ENCODE measurements at regions not wholly inside any gene's neighbourhood (a gene's known extent, or its start where the extent isn't known, plus 50 kb on each side); places are given as distances from the start of the nearest gene placed in this dataset.

- no peak for TF ChIP-seq SMAD1 (CRISPR knock-in tag; IDR thresholded peaks at IDR 0.05; ENCODE audit: borderline replicate concordance, low read depth)
- TF ChIP-seq ZNF629 (CRISPR knock-in tag; conservative IDR thresholded peaks at IDR 0.05): peak; percentile 51
- no peak for TF ChIP-seq ZBTB14 (CRISPR knock-in tag; IDR thresholded peaks at IDR 0.05)
- no peak for TF ChIP-seq SMARCC2 (IDR thresholded peaks at IDR 0.05)
- TF ChIP-seq ZNF205 (CRISPR knock-in tag; IDR thresholded peaks at IDR 0.05): peak; percentile 63; the same call in 1 of the 2 replicates
- TF ChIP-seq ZNF326 (CRISPR knock-in tag; IDR thresholded peaks at IDR 0.05; ENCODE audit: borderline replicate concordance): no peak
- TF ChIP-seq CREBL2 (CRISPR knock-in tag; IDR thresholded peaks at IDR 0.05; ENCODE audit: borderline replicate concordance): no peak
- TF ChIP-seq ZNF17 (CRISPR knock-in tag; IDR thresholded peaks at IDR 0.05): no peak
- peak; percentile 62 for TF ChIP-seq BORCS8-MEF2B (CRISPR knock-in tag; IDR thresholded peaks at IDR 0.05)
- no peak for TF ChIP-seq ZFP82 (CRISPR knock-in tag; IDR thresholded peaks at IDR 0.05; ENCODE audit: borderline replicate concordance)
- peak; percentile 79; the same call in 1 of the 2 replicates for TF ChIP-seq MLX (CRISPR knock-in tag; IDR thresholded peaks at IDR 0.05)
- TF ChIP-seq ZNF672 (CRISPR knock-in tag; IDR thresholded peaks at IDR 0.05): no peak
- TF ChIP-seq NR2F6 (IDR thresholded peaks at IDR 0.05): peak; percentile 74
- TF ChIP-seq NR2F6 (CRISPR knock-in tag; IDR thresholded peaks at IDR 0.05): peak; percentile 82
- TF ChIP-seq CBFB (CRISPR knock-in tag; IDR thresholded peaks at IDR 0.05): 0 out of 2 replicates have a peak, but pooled peaks have one; percentile 26
- TF ChIP-seq E2F1 (CRISPR knock-in tag; IDR thresholded peaks at IDR 0.05): peak; percentile 61; the same call in 1 of the 2 replicates
- TF ChIP-seq LRRFIP1 (CRISPR knock-in tag; conservative IDR thresholded peaks at IDR 0.05): no peak
- TF ChIP-seq TAF15 (IDR thresholded peaks at IDR 0.05; ENCODE audit: low read depth, low read length, poor library complexity, severe bottlenecking): no peak
- peak; percentile 85 for TF ChIP-seq PPARG (CRISPR knock-in tag; conservative IDR thresholded peaks at IDR 0.05)
- peak; percentile 73; the same call in 1 of the 2 replicates for TF ChIP-seq ZSCAN31 (CRISPR knock-in tag; IDR thresholded peaks at IDR 0.05; ENCODE audit: low read depth)
- no peak for TF ChIP-seq NFE2L2 (IDR thresholded peaks at IDR 0.05; ENCODE audit: low read length)
- TF ChIP-seq POLR2AphosphoS5 (IDR thresholded peaks at IDR 0.05; ENCODE audit: low read depth, low read length): no peak
- TF ChIP-seq ATF6 (CRISPR knock-in tag; conservative IDR thresholded peaks at IDR 0.05): no peak
- no peak for TF ChIP-seq ZNF484 (CRISPR knock-in tag; IDR thresholded peaks at IDR 0.05; ENCODE audit: borderline replicate concordance, low read depth)
These were observed 164.6 kb downstream of the PLPP3 start (continued) for GRCh38 chr1:56414728-56415224.
